ENCODE measurements at regions not wholly inside any gene's neighbourhood (a gene's known extent, or its start where the extent isn't known, plus 50 kb on each side); places are given as distances from the start of the nearest gene placed in this dataset.

DNA sequence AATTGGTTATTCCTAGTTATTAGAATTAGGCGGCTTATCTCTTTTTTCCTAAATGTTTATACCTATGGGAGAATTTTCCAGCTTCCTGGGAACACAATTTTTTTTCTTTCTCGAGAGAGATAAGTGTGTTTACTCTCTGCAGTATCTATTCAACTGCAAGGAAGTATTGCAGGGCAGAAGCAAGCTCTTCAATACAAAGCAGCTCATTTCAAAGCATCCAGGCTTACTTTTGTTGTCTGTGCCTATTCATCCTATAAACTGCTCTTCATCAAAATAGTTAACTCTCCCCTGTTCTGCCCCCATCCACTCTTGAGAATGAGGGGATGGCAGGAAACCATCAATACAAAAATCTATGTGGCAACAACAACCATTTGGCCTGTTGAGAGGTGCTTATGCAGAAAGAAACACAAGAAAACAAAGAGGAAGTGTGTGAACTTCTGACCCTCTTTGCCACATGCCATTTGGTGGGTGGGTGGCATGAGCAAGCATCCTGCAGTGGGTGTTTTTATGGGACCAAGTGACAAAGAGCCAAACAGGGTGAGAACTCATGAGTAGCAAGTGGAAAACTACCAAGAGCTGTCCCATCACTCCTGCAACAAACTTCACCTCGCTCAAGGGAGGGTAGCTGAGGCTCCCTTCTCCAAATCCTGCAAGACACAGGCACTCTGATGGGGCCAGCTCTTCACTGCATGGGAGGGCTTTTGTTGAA lies 50.6 kb upstream of the MRPS6 start:
- no peak for DNase-seq

DNA sequence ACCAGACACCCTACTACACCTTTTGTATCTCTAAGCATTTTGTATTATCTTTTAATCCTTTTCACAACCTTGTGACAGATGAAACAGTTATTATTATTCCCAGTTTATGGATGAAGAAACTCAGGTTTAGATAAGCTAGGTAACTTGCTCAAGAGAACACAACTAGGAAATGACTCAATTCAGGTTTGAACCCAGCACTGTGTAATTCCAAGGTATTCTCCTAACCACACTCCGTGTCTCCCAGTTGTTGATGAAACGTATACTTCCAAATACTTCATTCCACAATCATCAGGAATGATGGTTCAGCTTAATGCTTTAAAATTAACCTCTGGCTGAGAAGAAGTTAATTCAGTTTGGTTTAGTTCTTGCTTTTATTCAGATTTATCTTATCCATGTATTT lies 51.7 kb upstream of the MRPS6 start:
- DNase-seq: no peak

DNA sequence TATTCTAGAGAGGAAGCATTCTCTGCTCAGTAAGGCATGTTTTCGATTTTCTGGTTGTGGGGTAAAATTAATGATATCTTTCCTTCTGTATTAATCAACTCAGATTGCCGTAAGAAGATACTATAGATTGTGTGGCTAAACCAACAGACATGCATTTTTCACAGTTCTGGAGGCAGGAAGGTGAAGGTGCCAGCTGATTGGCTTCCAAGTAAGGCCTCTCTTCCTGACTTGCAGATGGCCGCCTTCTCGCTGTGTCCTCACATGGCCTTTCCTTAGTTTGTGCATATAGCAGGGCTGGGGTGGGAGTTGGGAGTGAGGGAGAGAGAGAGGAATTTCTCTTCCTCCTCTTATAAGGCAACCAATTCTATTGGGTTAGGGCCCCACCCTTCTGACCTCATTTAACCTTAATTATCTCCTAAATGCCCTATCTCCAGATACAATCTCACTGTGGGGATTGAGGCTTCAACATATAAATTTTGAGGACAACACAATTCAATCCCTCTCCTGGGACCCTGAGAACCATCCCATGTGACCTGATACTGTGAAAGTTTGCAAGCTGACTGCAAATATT lies 52.3 kb upstream of the MRPS6 start:
- no peak for DNase-seq

DNA sequence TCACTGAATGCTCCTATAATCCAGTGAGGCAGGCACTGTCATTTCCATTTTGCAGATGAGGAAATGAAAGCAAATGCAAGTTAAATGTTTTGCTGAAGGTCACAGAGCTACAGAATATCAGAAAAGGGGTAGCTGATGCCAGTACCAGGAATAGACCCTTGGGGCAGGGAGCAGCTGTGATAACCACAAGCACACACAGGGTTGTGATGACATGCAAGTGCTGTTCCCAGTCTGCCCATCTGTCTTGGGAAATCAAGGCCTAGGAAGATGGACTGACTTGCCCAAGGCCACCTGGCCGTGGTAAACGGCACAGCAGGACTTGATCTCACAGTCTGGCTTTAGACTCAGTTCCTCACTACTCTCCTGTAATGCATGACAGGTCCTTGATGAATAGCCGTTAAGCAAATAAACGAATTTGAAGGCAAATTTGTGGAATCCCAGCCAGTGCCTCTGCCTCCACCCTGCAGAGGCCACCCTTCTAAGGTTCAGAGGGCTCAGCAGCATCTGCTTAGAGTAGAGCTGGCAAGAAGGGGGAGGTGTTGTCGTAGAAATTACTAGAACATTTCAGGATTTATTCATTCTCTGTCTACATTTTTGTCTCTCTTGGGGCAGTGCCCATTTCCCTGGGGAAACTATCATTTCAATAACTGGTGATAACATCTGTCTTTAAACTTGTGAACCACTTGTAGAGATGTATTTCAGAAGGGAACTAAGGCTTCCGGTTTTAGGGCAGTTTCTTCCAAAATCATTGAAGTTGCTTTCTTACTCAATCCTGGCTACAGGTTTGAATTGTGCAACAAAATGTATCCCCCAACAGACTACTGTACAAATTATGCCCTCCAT lies 53.2 kb upstream of the MRPS6 start:
- no peak for DNase-seq

DNA sequence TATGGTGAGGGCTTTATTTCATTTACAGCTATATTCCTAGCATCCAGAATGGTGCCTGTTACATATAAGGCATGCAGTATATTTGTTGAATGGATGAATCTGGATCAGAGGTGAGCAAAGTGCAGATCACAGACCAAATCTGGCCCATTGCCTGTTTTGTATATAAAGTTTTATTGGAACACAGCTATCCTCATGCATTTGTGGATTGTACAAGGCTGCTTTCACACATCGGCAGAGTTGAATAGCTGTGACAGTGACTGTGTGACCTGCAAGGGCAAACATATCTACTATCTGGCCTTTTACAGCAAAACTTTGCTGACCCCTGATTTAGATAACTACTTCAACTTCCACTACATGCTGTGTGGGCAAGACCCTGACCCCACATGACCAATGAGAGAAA lies 54.0 kb upstream of the MRPS6 start:
- DNase-seq: no peak

DNA sequence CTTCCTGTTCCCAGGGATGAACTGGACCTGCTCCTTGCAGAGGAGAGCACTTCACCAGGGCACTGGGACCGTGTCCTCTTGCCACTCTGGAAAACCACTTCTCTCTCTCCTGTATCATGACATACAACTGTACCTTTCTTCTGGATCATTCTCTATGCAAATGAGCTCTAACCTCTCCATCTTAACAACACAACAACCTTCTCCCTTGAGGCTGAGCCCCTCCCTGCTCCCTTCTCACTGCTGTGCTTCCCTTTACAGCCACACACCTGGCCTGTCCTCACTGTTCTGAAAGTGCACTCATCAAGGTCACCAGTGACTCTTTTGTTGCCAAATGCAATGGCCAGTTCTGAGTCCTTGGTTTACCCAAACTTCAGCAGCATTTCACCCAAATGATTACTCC lies 54.5 kb upstream of the MRPS6 start:
- DNase-seq: no peak

DNA sequence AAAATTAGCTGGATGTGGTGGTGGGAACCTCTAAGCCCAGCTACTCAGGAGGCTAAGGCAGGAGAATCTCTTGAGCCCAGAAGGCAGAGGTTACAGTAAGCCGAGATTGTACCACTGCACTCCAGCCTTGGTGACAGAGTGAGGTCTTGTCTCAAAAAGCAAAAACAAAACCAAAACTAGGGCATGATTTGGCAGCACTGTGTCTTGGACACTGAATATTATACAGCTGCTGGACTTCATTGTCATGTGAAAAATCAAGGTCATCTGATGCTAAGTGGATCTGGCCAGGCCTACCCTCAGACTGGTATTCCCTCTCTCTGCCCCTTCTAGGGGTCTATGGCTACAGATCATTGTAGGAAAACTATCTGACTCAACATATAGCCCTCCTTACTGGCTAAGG lies 55.2 kb upstream of the MRPS6 start:
- no peak for DNase-seq

DNA sequence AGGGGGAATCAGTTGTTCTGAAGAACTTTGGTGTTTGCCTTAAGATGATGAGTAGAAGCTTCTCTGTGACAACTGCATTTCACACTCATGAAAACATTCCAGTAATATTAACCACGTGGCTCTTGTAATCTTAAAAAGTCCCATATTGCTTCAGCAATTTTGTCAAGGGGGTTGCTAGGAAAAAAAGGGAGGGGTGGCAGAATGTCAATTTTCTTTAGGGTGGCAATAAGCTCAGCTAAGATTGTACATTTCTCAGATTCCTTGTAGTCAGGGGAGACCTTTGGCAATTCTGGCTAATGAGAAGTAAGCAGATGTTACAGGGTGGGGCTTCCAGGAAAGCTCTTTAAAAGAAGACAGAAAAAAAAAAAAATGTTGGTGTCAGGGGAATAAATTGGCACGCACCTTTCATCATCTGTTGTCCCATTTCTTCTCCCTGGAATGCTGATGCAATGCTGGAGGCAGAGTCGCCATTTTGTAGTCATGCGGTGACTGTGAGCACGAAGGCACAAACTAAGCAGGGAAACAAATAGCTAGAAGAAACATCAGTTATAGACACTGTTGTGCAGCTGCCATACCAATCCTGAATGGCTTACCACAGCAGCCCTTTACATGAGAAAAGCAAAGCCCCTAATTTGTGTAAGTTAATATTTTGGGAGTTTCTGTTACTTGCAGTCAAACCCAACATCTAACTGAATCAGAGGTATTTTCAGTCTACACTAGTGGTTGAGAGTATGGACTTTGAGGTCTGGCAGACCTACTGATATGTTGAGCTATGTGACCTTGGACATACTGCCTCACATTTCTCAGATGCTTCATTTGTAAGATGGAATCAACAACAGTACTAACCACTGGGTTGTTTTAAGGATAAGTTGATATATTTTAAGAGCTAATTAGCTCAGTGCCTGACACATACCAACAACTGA lies 56.1 kb upstream of the MRPS6 start:
- no peak for DNase-seq

DNA sequence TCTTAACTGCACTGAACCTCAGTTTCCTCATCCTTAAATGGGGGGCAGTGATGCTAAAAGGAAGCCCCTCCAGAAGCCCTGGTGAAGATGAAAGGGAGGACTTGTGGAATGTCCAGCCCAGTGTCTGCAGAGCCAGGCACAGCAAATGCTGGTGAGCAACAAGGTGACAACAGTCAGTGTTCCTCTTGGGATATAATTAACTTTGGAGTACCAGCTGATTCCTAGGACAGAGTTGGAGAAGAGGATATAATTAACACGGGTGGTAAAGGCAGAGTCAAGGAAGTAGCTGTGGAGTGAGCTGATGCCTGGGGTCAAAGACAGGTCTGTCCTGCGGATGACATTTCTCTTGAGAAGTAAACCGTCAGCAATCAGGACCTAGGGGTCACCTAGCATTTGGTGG lies 60.7 kb upstream of the MRPS6 start:
- no peak for DNase-seq

DNA sequence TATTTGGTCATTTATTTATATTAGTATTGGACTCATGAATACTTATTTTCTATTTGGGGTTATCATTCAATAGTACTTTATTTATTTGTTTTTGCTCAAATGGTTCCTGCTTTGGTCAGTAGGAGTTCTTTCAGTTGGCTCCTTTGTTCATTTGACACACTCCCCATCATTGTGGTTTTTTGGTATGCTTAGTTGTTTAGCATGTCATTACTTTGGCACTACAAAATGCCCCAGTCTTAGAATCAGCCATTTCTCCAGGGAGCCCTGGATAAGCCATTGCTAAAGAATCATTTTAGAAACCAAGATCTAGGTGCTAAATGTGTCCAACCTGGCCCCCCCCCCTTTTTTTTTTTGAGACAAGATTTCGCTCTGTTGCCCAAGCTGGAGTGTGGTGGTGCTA lies 61.7 kb upstream of the MRPS6 start:
- DNase-seq: no peak

DNA sequence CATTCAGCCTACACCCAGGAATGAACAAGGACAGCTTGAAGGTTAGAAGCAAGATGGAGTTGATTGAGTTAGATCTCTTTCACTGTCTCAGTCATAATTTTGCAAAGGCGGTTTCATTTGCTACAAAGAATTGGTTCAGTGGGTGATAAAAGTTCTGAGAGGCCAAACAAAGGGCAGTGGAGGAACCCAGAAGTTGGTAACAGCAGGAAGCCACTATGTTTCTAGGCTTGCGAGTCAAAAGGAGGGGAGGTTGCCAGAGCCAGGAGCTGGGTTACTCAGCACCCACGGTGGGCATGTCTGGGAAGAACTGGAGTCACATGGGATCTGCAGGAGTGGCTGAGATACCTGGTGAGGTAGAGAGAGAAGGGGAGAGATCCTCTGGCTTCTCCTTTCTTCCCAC lies 64.2 kb upstream of the MRPS6 start:
- no peak for DNase-seq

DNA sequence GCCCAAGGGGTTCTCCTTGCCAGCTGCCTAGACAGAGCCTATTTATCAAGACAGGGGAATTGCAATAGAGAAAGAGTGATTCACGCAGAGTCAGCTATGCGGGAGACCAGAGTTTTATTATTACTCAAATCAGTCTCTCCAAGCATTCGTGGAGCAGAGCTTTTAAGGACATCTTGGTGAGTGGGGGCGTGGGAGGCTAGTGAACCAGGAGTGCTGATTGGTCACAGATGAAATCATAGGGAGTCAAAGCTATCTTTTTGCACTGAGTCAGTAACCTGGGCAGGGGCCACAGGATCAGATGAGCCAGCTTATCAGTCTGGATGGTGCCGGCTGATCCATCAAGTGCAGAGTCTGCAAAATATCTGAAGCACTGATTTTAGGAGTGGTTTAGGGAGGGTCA lies 64.8 kb upstream of the MRPS6 start:
- DNase-seq: no peak

DNA sequence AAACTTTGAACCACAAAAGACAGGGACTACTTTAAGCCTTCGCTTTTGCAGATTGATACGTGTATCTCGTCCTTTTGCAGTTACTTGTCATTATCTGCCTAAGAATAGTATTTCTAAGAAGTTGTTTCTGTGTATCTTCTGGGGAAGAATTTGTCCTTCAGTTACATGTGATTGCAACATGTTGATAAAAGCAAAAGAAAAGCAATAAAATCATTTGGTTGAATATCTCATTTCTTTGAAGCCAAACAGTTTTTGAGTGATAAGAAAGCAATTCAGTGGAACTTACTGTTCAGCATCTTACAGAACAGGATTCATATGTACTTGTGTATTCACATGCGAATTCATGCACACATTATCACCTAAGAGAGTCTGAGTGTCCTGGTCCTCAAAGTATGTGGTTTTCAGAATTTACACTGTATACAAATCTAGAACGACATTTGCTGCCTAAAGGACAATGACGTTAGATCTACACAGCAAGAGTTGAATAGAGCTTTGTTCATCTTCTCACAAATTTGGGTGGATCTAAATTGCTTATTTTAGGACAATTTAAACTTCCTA lies 66.7 kb upstream of the MRPS6 start:
- no peak for DNase-seq

DNA sequence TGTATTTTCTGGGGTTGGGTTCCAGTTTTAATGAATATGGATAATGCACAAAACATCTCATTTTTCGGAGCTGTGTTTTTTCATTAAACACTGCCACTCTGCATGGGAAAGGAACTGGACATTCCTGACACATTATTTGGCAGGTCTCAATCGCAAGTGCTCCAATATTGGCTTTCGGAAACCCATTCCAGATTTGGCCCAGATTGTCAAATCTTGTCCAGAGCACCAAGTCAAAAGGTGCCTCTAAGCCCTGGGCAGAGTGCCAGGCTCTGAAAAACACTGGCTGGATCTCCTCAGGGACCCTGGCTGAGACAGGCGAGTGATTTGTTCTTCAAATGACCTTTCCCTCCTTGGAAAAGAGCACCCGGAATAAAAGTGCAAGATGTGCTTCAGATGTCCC lies 68.4 kb upstream of the MRPS6 start:
- no peak for DNase-seq

DNA sequence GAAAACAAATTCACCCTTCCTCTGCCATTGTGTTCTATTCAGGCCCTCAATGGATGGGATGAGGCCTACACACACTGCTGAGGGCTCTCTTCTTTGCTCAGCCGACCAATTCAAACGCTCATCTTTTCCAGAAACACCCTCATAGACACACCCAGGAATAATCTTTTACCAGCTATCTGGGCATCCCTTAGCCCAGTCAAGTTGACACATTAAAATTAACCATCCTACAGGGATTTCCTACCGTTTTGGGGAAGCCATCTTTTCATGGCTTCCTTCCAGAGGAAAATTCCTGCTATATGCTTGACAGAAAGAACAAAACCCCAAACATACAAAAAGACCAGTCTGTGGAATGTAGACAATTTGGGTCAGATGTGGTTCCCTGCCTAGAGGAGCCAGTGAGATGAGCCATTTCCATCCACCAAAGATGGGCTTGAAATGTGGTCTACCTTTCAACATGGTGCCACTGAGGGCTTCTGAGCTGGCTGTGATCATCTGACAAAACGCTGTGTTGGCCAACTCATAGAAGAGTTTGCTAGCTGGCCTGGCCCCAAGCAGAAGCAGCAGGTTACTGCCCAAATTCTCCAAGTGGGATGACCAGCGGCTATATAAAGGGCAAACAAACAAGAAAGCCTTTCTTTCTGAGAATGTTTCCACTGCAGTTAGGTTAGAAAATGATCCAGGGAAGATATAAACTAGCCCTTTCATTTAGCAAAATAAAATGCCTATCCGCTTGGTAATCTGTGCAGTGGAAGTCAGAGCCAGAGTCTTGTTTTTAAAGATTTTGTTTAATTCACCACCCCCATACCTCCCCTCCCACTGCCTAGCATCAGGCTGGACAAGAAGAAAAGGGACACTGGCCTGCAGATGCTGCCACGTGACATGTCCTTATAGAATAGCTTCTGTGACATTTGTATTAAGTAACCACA lies 69.1 kb upstream of the MRPS6 start:
- no peak for DNase-seq

DNA sequence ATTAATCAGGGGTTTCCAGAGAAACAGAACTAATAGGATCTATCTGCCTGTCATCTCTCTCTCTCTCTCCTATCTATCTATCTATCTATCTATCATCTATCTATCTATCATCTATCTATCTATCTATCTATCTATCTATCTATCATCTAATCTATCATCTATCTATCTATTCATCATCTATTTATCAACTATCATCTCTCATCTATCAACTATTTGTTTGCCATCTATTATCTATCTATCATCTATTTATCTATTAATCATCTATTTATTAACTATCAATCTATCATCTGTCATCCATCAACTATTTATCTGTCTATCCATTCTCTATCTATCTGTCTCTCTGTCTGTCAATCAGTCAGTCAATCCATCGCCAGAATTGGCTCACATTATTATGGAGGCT lies 70.0 kb upstream of the MRPS6 start:
- DNase-seq: no peak

DNA sequence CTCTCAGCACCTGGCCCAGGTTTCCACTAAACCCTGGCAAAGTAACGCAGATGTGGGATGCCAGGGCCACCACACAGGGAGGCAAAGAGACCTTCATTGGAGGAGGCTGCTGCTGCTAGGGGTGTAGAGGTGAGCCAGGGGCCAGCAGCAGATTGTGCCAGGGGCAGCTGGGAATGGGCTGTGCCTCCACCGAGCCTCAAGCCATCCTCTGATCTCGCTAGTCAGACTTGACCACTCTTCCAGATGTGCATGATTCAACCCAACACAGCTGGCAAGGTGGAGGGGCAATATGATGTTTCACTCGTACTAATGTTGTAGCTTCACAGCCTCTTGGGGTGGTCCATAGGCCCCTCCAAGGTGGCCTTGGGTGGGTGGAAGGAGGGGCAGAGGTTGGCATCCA lies 73.0 kb upstream of the MRPS6 start:
- no peak for DNase-seq

DNA sequence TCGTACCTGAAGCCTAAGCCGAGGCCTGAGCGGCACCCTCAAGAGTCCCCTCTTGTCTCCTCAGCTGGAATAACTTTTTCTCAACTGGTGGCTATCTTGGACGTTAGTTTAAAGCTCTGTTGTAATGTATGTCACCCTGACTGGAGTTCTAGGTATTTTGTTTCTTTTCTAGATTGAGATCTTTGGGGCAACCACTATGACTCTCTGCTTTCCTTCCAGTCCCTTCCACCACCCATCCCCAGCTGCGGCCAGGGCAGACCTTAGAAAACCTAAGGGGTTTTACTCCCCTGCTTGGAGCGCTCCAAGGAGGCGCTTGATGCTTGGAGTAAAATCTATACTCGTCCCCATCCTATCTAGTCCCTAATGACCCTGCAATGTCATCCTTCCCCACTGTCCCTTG lies 74.6 kb upstream of the MRPS6 start:
- DNase-seq: no peak

DNA sequence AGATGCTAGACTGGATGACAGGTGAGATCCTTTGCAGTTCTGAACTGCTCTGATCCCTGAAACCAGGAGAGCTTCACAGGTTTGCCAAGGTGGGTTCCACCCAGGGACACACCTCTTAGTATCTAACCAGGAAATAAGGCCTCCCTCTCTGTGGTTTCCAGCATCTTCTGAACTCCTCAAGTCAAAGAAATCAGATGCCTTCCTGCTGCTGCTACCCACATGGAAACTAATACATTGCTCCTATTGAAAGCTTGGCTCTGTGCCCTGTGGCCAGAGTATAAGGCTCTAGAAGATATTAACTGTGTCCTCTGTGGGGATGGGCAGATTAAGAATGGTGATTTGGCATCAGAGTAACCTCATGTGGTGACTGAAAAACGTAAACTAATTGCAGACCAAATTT lies 75.0 kb upstream of the MRPS6 start:
- no peak for DNase-seq

DNA sequence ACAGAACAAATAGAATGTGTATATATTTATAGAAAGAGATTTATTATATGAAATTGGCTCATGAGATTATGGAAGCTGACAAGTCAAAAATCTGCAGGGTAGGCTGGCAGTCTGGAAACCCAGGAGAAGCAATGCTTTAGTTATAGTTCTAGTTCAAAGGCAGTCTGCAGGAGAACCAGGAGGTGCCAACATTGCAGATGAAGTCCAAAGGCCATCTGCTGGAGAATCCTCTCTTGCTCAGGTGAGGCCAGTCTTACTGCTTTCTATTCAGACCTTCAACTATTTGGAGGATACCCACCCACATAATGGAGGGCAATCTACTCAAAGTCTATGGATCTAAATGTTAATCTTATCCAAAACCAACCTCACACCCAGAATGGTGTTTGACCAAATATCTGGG lies 75.9 kb upstream of the MRPS6 start:
- no peak for DNase-seq

DNA sequence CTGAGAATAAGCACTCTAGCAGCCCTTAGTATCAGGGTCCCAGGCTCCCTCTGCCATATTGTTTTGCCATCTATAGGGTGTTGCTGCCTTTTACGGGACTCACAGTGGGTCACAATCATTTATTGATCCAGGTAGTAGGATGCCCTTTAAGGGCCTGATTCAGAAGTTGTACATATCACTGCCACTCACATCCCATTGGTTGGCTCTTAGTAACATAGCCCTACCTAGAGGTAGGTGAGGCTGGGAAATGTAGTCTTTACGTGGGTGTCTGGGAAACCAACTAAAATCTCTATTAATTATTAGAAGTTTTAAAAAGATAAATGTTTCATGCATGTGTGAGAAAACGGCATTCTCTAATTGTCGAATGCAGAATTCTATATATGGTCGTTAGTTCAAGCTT lies 78.8 kb upstream of the ATP5PO start:
- no peak for DNase-seq
